Stimulated activated CD4-positive, alpha-beta T cell treated with anti-CD3 and anti-CD28 coated beads, Interleukin-4, amount 100 ng/mL, for 1 hour (primary cell): ENCODE measurements at regions not wholly inside any gene's neighbourhood (a gene's known extent, or its start where the extent isn't known, plus 50 kb on each side); places are given as distances from the start of the nearest gene placed in this dataset.
"Not testable (repeated sequence)": the region's sequence is repeated elsewhere in the genome, so short reads cannot be mapped to it uniquely, and the experiment has no call there.

Source experiments
- DNase-seq: peaks from one replicate; pipeline ENCODE4 v3.0.0-alpha.2; 2020

DNA sequence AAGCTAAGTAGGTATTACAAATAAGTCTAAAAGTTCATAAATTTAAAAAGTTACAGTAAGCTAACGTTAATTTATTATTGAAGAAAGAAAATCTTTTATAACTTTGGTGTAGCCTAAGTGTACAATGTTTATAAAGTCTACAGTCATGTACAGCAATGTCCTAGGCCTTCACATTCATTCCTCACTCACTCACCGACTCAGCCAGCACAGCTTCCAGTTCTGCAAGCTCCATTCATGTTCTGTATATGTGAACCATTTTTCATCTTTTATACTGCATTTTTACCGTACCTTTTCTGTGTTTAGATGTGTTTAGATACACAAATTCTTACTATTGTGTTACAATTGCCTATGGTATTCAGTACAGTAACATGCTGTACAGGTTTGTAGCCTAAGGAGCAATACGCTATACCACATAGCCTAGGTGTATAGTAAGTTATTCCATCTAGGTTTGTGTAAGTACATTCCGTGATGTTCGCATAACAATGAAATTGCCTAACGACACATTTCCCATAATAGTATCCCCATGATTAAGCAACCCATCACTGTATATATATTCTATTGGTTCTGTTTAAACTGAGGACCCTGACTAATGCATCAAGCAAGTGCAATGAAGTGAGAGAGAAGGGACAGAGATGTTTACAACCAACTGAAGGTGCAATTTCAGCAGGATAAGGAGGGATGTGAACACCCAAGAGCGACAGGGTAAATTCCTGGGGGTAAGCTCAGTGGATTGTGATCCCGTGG lies 88.9 kb upstream of the TRIO start:
- no peak for DNase-seq

DNA sequence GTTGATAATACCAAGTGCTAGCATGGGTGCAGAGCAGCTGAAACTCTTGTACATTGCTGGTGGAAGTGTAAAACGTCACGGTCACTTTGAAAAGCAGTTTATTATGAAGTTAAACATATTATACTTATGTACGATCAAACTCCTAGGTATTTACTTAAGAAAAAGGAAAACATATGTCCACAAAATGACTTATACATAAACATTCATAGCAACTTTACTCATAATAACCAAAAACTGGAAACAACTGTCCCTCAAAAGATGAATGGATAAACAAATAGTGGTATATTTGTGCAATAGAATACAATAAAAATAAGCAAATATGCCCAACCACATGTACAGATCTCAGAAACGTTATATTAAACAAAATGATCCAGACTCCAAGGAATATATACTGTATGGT lies 92.3 kb upstream of the TRIO start:
- no peak for DNase-seq

DNA sequence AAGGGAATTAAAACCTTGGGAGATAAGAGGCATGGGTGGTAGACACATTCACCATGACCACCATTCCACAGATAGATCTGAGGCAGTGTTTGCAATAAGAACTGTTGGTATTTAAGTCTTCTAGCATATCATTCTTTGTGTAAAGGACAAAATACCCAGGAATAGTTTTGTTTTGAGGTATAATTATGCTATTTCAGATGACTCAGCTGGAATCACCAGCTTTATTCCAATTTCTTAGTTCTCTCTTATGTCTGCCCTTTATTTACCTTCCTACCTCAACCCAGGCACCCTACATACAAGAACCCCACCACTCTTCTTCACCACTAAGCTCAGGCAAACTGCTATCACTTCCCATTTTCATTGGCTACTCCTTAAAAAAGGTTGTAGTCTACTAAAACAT lies 94.7 kb upstream of the TRIO start:
- DNase-seq: no peak

DNA sequence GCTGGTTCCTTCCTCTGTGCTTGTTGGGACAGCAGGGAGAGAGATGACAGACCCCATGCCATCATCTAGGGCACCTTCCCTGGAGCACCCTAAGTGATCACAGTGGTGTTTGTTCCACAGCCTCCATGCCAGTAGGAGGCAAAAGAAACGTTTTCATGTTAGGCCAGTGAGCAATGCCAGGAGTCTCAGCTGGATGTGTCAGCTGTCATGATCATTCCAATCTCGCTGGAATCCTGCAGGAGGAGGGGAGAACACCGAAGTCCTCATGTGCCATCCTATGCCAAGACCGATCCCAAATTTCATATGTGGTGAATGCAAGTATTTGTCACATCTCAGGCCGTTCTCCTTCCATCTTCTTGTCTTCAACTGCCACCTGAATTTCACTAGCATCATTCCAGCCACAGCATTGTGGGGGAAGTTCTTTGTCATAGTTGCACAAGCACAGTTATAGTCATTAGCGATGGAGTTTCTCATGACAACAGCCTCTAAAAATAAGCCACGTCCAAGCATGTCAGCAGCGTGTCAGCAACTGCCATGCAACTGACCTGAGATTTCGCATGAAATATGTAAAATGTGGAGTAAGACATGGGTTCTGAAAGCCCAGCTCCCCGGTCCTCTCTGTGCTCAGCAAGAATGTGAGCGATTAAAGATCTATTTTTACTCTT lies 97.2 kb upstream of the DNAH5 start:
- no peak for DNase-seq

DNA sequence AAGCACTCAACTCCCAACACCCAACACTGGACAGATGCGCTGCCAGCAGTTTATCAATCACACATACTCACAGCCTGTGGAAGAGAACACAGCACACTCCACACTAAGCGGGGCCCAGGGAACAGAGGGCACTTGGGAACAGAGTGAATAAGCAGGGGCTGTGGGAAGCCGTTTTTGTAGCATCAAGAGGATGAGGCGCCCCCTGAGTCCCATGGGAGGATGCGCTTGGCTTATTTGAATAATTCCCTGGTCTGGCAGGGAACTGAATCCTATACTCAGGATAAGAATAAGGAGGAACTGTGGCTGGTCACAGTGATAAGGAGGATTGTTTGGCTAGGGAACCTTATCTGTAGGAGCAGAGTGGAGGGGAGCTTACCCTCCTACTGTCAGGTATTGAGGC lies 96.1 kb upstream of the DNAH5 start:
- DNase-seq: no peak

DNA sequence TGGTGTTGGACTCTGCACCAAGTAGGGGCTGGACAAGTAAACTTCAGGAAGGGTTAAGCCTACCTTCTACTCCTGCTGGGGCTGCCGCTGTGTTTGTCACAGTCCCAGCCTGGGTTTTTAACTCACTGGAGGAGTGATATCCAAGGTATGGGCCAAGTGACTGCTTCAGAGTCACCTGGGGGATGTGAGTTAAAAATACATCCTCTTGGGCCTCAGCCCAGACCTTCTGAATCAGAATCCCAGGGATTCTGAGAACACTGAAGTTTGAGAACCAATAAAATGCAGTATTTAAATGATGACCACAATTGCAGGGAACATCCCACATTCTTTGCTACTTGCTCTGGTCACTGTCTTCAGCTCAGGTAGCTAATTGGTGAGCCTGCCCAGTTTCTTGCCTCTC lies 95.1 kb upstream of the DNAH5 start:
- DNase-seq: no peak

DNA sequence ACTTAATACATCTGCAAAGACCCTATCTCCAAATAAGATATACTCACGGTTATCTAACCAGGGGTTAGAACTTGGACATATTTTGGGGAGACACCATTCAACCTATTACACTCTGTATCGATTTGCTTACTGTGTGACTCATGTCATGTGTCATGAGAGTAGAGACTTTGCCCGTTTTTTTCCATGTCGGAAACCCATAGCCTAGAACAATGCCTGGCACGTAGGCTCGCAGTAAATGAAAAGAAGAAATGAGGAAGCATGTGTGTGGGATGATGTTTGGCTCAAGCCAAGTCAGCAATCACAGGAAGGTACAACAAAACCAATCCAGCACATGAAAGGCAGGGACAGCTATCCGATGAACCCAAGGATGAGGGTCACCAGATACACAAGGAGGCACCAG lies 94.6 kb upstream of the DNAH5 start:
- no peak for DNase-seq

DNA sequence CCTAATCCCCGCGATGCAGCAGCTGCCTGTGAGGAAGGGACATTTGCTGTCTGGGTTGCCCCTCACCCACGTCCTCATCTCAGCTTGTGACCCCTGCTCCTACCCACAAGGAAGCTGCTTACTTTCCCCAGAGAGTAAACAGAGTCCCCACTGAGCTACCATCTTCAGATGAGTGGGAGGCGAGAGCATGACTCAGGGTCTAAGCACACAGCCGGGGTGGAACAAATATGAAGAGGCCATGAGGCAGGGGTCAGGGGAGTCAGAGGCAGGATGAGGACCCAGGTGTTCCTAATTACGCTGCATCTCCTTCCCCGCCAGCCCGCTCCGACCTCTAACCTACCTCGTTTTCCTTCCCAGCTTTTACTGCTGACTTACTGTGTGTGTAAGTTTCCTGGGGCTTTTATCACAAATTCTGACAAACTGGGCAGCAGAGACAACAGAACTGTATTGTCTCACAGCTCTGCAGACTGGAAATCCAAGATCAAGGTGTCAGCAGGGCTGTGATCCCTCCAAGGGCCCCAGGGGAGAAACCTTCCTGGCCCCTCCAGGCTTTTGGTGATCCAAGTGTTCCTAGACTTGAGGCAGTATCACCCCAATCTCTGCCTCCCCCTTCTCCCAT lies 94.0 kb upstream of the DNAH5 start:
- no peak for DNase-seq

DNA sequence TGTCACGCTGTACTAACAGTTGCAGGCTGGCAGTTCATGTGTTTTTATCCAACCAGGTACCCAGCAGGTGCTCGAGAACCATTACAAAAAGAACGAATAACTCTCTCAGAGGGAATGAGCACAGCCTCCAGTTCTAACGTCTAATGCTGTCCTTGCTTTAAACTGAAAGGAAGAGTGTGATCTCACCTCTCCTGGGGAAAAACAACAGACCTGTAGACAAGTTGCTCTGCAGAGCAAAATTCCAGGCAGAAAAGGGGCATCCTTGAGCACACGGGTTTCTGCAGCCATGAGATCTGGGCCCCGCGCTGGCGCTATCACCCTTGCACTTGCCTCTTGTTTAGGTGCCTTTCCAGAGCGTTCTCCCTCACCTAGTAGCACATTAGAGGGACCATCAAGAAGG lies 92.5 kb upstream of the DNAH5 start:
- DNase-seq: no peak

DNA sequence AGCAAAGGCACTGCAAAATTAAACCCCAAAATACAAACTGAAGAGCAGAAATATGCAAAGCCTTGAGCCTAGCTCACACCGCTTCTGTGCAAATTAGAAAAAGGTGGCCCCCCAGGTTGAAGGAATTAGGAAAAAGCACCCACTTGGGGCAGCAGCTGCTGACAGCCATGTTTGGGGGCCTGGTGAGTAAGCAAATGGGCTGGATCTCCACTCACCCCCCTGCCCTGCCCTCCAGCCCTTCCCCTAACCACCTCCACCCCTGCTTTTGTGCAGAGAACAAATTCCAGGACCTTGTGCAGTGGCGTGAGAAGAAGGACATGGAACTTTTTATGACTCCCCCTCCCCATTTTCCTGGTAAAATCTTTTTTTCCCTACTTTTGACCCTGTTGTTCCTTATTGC lies 92.0 kb upstream of the DNAH5 start:
- no peak for DNase-seq

DNA sequence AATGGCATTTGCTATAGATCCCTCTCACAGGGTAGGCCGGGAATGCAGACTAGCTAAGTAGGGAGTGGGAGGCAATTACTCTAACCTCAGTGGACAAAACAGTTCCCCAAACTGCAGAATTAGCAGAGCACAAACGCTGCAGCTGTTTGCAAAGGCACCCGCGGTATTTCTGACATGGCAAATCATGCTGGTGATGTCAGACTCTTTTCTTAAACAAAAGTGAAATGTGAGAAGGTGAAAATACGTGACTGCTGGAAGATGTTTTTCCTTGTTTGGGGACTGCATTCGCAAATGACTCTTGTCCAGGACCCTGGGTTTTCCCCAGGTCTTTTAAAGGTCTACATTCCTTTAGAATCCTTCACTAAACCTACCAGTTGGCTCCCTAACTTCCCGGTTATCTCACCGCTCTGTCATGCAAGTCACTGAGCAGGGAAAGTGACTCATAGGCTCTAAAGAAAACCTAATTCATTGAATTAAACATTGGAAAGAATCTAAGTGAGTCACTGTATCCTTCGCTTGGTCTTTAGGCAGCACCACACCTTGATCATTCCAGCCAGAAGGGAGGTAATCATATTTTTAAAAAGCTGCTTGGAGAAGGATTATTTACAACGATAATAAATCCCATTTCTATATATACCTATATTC lies 91.5 kb upstream of the DNAH5 start:
- no peak for DNase-seq

DNA sequence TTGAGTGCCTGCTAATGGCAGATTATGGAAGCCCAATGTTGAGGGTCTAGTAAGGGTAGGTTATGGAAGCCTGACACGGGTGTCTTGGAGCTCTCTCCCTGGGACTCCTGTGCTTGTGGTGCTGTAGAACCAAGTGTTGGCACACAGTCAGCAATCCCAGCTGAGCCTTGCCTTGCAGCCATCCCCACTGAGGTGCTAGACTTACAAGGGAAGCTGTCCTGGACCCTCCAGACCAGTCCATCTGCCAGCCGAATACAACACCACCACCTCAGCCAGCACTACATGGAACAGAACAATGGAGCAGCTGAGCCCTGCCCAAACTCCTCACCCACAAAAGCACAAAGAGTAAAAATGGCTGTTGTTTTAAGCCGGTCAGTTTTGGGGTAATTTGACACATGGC lies 90.5 kb upstream of the DNAH5 start:
- DNase-seq: no peak

DNA sequence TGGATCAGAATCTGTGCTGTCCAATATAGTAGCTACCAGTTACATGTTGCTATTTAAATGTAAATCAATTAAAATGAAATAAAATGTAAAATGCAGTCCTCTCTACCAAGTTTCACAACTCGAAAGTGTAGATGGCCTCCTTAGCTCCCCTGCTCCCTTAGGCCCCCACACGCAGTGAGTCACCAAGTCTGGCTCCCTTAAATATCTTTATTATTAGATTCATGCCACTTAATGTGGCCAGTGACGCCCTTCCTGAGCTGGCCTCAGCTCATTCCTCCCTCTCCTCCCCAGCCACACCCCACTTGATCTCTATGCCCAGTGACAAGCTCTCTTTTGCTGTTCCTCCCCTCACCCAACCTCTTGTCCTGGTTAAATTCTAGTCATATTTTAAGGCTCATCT lies 88.4 kb upstream of the DNAH5 start:
- no peak for DNase-seq

DNA sequence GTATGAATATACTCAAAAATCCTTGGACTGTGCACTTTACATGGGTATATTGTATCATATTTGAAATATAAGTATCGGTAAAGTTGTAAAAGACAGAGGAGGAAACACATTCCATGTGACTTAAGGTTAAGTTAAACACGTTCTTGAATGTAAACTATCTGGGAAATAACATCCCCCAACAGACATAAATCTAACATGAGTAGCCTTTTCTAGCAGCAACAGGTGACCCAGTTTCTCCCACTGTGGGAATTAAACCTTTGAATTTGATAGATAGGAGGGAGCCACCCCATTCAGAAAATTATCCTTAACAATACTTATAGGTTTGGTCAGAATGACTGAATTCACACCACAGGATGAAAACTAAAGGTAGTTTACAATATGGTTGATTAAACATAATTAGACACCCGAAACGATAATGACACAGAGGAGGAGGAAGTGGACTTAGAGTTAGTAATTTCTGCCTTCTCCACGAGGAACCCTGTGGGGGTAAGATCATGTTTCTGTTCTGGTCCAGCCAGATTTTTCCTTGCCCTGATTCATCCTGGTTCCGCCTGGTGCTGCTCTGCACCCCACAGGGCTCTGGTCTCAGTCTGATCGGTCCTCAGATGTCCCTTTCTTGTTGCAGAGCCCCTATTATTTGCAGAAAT lies 84.6 kb upstream of the DNAH5 start:
- DNase-seq: no peak

DNA sequence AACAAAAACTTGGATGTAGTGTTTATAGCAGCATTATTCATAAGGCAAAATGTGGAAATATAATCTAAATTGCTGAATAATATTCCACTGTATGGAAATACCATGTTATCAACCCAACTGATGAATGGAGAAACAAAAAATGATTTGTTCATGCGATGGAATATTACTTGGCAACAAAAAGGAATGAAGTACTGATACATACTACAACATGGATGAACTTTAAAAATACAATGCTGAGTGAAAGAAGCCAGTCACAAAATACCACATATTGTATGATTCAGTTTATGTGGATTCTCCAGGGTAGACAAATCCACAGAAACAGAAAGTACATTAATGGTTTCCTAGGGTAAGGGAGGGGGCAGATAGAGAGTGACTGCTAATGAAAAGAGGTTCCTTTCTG lies 83.7 kb upstream of the DNAH5 start:
- DNase-seq: no peak

DNA sequence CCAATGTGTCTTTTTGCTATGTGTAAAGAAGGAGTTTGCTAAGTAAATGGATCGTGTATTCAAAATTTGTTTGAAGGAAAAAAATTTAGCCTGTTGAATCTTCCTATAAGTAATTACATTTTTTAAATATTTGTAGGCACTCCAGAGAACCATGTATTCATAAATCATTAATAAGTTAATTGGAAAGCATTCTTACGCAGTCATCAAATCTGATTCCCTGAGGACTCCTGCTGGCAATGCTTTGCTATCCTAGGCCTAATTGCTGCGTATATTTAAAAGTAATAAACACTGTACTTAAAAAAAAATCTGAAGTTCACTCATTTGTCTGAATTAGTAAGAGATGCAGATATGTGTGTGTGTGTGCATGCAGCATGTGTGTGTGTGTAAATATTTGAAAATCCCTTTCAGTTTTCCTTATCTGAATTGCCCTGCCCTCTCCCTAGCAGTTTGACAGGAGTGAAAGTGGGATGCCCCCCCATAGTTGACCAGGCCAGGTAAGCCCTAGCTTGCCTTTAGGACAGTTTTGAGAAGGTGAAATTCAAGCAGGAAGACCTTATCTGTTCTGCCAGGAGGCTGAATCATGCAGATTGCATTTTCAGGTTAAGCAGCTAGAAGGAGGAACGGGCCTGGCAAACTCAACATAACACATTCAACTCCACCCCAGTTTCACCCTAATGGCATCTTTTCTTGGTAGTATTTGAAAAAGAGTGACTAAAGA lies 81.2 kb upstream of the DNAH5 start:
- no peak for DNase-seq

DNA sequence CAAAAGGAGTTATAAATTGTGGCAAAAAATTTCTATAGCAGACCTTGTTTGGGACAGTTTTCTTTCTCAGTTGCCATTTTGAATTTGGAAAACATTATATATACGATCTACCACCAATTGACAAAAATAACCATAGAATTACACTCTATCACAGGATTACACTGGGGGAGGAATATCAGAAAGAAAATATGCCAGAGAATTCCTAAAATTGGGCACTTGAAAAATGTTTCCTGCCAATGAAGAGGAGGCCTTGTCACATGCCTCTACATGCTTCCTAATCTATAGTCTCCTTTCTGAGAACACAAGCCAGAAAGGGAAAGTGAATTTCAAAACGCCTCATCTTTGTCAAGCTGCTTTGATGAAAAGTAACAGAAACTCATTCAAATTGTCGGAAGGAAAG lies 78.5 kb upstream of the DNAH5 start:
- DNase-seq: no peak

DNA sequence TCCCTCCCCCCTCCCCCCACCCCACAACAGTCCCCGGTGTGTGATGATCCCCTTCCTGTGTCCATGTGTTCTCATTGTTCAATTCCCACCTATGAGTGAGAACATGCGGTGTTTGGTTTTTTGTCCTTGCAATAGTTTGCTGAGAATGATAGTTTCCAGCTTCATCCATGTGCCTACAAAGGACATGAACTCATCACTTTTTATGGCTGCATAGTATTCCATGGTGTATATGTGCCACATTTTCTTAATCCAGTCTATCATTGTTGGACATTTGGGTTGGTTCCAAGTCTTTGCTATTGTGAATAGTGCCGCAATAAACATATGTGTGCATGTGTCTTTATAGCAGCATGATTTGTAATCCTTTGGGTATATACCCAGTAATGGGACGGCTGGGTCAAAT lies 76.5 kb upstream of the DNAH5 start:
- not testable (repeated sequence) for DNase-seq

DNA sequence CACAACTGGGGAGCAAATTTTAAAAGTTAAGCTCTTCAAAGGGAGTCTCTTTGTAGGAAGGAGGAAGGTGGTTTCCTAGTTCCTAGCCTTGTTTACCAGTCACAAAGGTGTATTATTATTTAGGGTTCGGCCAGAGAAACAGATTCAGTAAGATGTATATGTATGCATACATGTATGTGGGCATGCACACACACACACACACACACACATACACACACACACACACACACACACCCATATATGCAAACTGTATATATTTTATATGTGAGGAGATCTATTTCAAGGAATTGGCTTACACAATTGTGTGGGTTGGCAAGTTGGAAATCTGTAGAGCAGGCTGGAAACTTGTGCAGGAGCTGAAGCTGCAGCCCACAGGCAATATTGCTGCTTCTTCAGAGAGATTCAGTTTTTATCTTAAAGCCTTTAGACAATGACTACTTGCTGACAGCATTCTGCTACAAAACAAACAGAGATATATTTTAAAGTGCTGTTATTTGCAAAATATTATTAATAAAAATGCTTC lies 75.3 kb upstream of the DNAH5 start:
- DNase-seq: no peak

DNA sequence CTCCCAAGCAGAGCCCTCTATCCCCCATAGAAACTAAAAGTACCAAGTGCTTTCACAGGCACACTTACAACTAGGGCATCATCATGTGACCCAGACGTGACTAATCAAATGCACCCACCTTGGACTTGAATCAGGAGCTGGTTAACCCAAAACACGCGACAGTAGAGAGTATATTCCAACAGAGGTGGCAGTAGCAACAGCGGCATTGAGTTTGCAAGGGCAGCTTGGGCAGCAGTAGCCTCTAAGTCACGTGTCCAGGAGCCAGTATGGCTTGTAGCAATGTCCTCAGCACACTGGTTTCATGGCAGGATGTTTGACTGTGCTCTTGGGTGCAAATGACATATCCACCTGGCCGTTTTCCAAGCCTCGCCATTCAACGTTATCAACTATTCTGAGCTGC lies 73.4 kb upstream of the DNAH5 start:
- DNase-seq: no peak

DNA sequence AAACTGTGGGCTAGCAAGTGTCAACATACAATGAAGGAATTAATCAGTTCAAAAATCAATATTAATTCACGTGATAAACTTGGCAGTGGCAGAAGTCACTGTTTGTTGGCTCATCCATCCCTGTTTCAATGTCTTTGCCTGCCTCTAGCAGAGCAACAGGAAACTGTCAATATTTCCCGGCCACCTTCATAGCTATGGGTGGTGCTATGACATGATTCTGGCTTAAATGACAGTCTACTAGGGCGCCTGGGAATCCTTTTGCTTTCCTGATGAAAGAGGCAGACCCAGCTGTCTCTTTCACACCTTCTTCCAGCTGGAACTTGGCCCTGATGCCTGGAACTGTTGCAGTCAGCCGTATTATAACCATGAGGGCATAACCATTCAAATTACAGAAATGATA lies 72.1 kb upstream of the DNAH5 start:
- no peak for DNase-seq
